Epithelial cell of proximal tubule (primary cell): ENCODE measurements at regions not wholly inside any gene's neighbourhood (a gene's known extent, or its start where the extent isn't known, plus 50 kb on each side); places are given as distances from the start of the nearest gene placed in this dataset.

Experiments
- DNase-seq: peaks from one replicate; pipeline ENCODE4 v3.0.0-alpha.2; 2011; ENCODE audit warnings: low read depth
- H3K4me3 ChIP-seq: 2 replicates; pipeline ENCODE4 v1.5.1; 2011; ENCODE audit warnings: low read depth, mild to moderate bottlenecking, low read length
- TF ChIP-seq, protein P1 (sequence below): conservative IDR thresholded peaks from 2 replicates; pipeline ENCODE4 v1.5.1; 2012; ENCODE audit warnings: low read depth, mild to moderate bottlenecking, low read length

DNA sequence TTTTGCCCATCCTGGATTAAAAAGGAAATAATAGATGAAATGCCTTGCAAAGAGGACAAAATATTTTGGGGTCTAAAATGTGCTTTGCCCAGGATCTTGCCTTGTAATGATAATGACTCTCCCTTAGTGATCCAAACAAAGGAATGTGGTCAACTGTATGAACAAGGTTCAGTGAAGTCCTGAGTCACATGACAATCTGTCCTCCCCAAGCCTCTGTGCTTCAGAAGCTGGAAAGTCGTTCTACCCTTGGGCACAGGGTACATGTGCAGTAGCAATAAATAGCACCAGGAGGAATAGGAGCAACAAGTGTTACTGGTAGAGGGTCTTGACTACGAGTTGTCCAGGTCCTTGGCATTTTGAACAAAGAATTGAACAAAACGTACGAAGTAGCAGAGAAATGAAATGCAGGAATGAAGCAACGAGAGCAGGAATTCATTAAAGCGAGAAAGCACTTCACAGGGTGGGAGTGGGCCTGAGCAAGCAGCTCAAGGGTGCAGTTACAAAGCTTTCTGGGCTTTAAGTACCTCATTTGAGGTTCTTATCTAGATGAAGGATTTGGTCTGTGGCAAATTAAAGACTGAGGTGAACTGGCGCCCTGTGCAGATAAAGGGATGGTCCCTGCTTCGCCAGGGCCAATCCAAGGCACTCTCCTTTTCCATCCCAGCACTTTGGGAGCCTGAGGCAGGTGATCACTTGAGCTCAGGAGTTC is 65.8 kb downstream of the RESF1 start:
- H3K4me3 ChIP-seq, result no peak overlapping the region
- TF ChIP-seq, protein P1, sequence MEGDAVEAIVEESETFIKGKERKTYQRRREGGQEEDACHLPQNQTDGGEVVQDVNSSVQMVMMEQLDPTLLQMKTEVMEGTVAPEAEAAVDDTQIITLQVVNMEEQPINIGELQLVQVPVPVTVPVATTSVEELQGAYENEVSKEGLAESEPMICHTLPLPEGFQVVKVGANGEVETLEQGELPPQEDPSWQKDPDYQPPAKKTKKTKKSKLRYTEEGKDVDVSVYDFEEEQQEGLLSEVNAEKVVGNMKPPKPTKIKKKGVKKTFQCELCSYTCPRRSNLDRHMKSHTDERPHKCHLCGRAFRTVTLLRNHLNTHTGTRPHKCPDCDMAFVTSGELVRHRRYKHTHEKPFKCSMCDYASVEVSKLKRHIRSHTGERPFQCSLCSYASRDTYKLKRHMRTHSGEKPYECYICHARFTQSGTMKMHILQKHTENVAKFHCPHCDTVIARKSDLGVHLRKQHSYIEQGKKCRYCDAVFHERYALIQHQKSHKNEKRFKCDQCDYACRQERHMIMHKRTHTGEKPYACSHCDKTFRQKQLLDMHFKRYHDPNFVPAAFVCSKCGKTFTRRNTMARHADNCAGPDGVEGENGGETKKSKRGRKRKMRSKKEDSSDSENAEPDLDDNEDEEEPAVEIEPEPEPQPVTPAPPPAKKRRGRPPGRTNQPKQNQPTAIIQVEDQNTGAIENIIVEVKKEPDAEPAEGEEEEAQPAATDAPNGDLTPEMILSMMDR, result no peak
- no peak for DNase-seq

DNA sequence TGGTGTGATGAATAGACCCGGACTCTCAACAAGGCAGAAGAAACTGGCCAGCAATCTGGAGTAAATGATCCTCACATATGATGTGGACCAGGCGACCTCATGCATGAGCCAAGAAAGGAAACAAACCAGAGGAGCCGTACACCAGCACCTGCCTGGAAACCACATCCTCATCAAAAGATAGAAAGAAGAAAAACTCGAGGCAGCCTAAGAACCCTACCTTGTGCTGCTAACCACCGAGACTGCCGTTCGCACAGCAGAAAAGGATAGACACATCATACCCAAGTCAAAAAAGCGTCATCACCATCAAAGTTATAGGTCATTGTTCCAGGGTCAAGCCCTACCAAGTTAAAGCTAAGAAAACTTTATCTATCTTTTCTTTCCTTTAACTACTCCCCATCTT is 66.7 kb downstream of the RESF1 start:
- TF ChIP-seq, protein P1, result no peak
- H3K4me3 ChIP-seq, result no peak overlapping the region
- no peak for DNase-seq

DNA sequence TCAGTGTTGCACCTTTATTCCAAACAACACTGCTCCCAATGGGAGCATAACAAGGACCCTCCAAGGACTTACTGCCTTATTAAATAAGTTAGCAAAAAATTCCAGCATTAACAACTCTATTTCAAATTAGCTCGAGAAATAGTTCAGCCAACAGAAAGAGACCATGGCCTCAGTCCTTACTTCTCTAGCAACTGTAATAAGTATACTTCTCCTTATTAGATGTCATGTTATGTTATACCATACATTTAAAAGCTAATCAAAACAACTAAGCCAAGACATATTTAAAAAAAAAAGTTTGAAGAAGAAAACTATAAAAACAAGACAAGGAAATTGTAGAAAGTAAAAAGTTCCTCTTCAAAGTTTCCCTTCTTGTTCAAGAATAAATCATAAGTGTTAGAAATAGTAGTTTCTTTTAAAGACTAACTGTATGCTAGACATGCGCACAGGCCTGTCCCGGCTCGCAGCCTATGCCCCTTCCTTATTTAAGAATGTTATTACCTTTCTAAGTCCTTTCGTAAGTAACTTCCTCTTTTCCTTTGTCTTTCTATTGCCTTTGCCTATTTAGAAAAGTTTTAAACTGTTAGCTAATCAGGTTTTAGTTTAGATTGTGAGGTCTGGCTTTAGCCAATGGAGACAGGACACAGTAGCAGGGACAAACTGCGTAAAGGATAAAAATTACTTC is 68.6 kb downstream of the RESF1 start:
- TF ChIP-seq, protein P1, result no peak
- no peak for DNase-seq
- no peak overlapping the region for H3K4me3 ChIP-seq

DNA sequence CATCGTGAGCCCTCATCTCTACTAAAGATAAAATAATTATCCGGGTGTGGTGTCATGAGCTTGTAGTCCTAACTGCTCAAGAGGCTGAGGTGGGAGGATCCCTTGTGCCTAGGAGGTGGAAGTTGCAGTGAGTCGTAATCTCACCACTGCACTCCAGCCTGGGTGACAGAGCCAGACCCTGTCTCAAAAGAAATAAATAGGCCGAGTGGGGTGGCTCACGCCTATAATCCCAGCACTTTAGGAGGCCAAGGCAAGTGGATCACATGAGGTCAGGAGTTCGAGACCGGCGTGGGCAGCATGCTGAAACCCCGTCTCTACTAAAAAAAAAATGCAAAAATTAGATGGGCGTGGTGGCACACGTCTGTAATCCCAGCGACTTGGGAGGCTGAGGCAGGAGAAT is 70.9 kb downstream of the RESF1 start:
- no peak overlapping the region for H3K4me3 ChIP-seq
- no peak for DNase-seq
- TF ChIP-seq, protein P1, result no peak

DNA sequence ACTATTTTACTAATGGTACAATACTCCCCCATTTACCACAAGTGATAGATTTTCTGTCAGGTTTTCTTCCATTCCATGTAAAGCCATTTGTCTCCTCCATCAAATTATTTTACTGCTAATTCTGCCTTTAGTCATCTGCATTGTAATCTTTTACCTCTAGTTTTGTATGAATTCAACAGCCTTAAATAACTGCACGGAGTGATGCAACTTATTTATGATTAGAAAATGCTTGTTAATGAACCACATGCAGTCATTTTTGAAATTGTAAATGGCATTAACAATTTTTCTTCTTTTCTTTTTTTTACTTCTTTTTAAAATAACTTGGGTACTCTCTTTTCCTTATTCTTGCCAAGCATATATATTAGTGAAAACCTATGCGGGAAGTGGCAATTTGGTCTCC is 71.5 kb downstream of the RESF1 start:
- TF ChIP-seq, protein P1, result no peak
- DNase-seq, result no peak
- no peak overlapping the region for H3K4me3 ChIP-seq

DNA sequence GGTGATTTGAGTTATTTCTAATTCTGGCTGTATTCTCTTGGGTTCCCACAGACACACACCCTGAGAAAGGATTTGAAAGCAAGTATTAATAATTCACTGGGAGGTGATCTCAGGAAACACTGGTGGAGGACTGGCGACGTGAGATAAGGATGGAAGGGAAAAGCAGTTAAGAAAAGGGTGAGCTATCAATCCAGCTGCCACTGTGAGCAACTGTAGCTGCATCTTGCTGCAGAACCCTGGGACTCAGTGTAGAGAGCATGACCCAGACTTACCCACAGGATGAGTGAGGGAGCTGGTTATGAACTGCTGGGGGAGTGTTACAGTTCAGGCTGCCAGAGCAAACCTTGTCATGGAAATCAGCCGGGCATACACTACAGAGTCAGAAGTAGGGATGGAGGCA is 71.9 kb downstream of the RESF1 start:
- DNase-seq, result no peak
- no peak overlapping the region for H3K4me3 ChIP-seq
- TF ChIP-seq, protein P1, result no peak

DNA sequence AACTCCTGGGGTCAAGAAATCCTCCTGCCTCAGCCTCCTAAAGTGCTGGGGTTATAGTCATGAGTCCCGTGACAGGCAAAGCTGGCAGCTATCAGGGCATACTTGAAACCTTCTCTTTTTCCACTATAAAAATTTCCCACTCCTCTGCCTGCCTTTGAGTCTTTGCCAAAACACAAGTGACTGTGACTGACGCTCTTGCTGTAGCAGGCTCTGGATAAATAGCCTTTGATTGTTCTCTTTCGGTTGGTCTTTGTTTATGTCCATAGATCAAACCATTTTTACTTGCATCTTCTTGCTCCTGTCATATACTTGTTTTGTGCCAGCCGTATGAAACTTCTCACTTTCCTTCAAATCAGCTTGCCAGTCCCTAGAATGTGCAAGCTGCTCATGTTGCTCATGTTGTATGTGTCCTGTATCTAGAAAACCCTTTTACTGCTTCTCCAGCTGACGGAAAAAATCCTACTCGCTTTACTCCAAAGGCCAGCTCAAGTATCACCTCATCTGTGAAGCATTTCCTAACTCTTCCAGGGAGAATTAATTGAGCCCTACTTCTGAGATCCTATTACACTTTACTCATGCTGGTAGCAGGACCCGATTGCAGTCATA is 73.1 kb downstream of the RESF1 start:
- no peak overlapping the region for H3K4me3 ChIP-seq
- no peak for DNase-seq
- TF ChIP-seq, protein P1, result no peak
